Activated T-cell treated with anti-CD3 and anti-CD28 coated beads, Interleukin-2, amount 50 U/mL, for 4 hours (primary cell): ENCODE measurements at regions not wholly inside any gene's neighbourhood (a gene's known extent, or its start where the extent isn't known, plus 50 kb on each side); places are given as distances from the start of the nearest gene placed in this dataset.

Experiments
- ATAC-seq, 2 donors: fragments of 200-7000 bp; cut with Tn5 transposase; one replicate each; pipeline ENCODE4 v1.10.0; 2021
- DNase-seq: peaks from one replicate; pipeline ENCODE4 v3.0.0-alpha.2; 2020
- H3K27me3 Mint-ChIP-seq: one replicate; pipeline ENCODE4 v1.8.0; 2021; ENCODE audit warnings: low read depth, mixed read lengths
- H3K36me3 Mint-ChIP-seq: one replicate; pipeline ENCODE4 v1.8.0; 2022; ENCODE audit warnings: mixed read lengths; ENCODE audit not compliant: insufficient read depth
- H3K4me1 Mint-ChIP-seq: one replicate; pipeline ENCODE4 v1.8.0; 2021; ENCODE audit warnings: low read depth, mixed read lengths
- H3K4me3 Mint-ChIP-seq: one replicate; pipeline ENCODE4 v1.8.0; 2021; ENCODE audit warnings: mild to moderate bottlenecking, moderate library complexity, mixed read lengths
- H3K9me3 Mint-ChIP-seq: one replicate; pipeline ENCODE4 v1.8.0; 2021; ENCODE audit warnings: mixed read lengths

DNA sequence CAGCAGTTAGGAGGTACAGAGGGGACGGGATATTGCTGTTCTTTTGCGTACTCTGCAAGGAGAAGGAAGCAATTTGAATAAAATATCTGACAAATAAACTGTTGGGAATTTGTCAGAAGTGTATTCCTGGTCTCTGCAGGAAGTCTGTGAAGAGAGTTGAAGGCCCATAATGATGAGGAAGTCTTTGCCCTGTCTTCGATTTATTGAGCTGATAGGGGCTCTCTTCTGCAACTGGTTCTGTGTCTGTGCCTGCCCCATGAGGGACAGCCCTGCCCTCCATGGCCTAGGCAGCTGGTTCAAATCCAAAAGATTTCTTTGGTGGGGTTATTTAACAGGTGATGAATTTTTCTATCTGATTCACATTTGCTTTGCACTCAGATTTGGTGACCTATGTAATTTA lies 339.7 kb upstream of the EDNRB start:
- Mint-ChIP-seq H3K4me3 (no peak overlapping the region), H3K36me3 (no peaks in the 10 kb centered on the region), H3K27me3 (no peaks in the 10 kb centered on the region), H3K4me1 (no peaks in the 10 kb centered on the region), H3K9me3 (peaks cover 6% of the 10 kb centered on the region)
- ATAC-seq (no peak), DNase-seq (no peak)

DNA sequence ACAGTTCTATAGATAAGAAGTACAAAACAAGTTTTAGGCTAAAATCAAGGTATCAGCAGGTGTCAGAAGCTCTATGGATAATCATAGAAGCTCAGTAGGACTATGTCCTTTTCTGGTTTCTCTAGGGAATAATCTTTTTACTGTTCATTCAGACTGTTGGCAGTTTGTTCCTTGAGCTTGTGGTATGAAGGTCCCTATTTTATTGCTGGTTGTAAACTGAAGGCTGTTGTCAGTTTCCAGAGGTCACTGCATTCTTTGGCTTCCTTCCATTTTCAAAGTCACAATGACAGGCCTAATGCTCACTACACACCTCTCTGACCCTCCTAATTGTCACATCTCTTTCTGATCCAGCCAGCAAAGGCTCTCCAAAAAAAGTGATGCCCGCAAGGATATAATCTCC lies 337.9 kb upstream of the EDNRB start:
- no peak for ATAC-seq
- no peak overlapping the region for H3K4me3 Mint-ChIP-seq
- H3K9me3 Mint-ChIP-seq: peaks cover 6% of the 10 kb centered on the region

DNA sequence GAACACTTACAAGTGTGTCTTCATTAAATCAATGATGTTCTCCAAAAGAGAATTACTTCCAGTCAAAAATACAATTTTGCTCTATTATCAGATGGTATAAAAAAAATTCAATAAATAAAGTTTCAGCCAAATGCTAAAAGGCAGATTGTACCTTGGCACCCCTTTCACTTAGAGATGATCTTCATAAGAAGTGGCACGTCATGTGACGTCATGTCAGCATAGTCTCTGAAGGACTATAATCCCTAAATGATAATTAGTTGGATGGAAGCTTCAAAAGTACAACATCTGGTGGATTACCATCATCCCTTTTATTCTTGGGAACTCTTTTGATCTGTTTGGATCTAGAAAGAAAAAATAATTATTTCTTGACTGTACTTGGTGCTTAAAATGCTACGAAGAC lies 335.5 kb upstream of the EDNRB start:
- H3K36me3 Mint-ChIP-seq: no peaks in the 10 kb centered on the region
- no peaks in the 10 kb centered on the region for H3K4me1 Mint-ChIP-seq
- ATAC-seq (no peak), DNase-seq (no peak)
- H3K27me3 Mint-ChIP-seq: no peaks in the 10 kb centered on the region
- no peak overlapping the region for H3K4me3 Mint-ChIP-seq
- no peaks in the 10 kb centered on the region for H3K9me3 Mint-ChIP-seq

More for the DNA sequence above, 337.9 kb upstream of the EDNRB start:
- no peaks in the 10 kb centered on the region for H3K36me3 Mint-ChIP-seq
- H3K4me1 Mint-ChIP-seq: no peaks in the 10 kb centered on the region
- H3K27me3 Mint-ChIP-seq: no peaks in the 10 kb centered on the region
- no peak for DNase-seq

DNA sequence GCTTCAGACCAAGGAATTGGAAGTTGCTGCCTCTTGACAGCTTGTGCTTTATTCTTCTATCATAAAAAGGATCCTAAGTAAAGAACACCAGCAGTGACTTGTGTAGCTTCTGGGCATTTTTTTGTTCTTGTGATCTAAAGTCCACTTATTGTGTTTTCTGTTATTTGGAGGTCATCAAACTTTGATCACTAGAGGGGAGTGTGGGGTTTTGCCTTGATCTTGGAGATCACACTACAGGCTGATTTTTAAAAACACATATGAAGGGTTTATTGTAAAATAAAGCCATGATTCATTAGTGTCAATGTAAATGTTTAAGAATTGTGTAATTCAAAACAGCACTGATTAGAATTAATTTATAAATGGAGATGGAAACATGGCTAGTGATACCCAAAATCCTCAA lies 328.7 kb upstream of the EDNRB start:
- no peak for ATAC-seq
- DNase-seq: no peak
- H3K4me1 Mint-ChIP-seq: no peaks in the 10 kb centered on the region
- H3K36me3 Mint-ChIP-seq: no peaks in the 10 kb centered on the region
- H3K9me3 Mint-ChIP-seq: no peaks in the 10 kb centered on the region
- no peaks in the 10 kb centered on the region for H3K27me3 Mint-ChIP-seq
- no peak overlapping the region for H3K4me3 Mint-ChIP-seq

DNA sequence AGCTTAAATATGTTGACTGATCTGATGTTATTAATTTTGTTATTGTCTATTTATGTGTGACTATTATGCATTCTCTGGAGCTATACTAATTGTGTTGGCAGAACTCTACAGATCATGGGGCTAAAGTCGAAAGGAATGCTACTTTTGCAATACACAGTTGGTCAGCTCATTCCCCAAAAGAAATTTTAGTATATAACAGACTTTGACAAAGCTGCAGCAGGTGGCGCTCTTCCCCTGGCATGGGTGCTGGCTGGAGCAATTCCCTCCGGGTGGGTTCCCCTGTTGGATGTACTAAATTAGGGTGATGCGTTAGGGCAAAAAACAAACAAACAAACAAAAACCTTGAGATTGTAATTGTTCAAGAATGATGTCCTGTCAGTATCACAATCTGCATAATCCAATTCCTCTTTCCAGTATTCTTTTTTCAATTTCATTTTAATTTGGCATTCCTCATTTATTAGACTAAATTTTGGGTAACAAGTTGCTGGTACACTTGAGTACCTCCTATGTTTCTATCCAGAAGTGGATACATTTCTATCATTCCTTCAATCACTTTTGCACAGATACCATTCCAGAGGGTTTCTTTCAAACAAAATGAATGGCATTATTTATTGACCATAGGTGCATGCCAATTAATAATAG lies 322.8 kb upstream of the EDNRB start:
- DNase-seq (no peak), ATAC-seq (no peak)
- no peaks in the 10 kb centered on the region for H3K4me1 Mint-ChIP-seq
- peaks cover 4% of the 10 kb centered on the region for H3K27me3 Mint-ChIP-seq
- H3K36me3 Mint-ChIP-seq: no peaks in the 10 kb centered on the region
- no peak overlapping the region for H3K4me3 Mint-ChIP-seq
- no peaks in the 10 kb centered on the region for H3K9me3 Mint-ChIP-seq

DNA sequence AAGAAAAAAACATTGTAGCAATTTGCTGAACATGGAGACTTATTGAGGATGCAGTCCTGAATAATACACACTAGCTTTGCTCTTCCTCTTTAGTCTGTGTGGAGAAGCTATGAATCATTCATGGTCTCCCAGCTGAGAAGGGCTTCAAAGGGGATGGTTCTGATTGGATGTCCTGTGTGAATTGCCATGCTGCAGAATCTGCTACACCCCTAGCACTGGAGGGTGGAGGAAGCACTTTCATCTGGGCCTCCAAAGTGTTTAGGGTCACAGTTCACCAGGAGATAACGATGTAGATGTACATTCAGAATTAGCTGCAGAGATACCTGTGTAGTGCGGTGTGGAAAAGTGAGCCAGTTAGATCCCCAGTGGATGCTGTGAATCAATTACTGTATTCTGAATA lies 321.1 kb upstream of the EDNRB start:
- Mint-ChIP-seq H3K27me3 (peaks cover 5% of the 10 kb centered on the region), H3K4me3 (no peak overlapping the region), H3K36me3 (no peaks in the 10 kb centered on the region), H3K9me3 (no peaks in the 10 kb centered on the region), H3K4me1 (no peaks in the 10 kb centered on the region)
- DNase-seq (no peak), ATAC-seq (no peak)

DNA sequence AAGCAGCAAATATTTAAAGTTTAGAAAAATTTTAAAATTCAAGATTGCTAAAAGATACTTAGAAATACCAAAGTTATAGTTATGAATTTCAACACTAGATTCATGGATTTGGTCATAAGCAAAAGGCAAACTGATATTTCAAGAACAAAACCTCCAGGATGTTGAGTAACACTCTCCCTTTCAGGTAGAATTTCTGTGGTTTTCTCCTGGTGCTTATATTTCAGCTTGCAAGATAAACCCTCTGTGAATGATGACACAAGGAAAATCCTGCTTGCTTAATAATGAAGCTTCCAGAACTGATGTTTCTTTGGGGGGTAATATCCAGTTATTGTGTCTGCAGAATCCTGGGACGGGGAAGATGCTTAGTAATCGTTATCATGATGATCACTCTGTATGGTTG lies 320.3 kb upstream of the EDNRB start:
- no peaks in the 10 kb centered on the region for H3K4me1 Mint-ChIP-seq
- no peak for ATAC-seq
- peaks cover 5% of the 10 kb centered on the region for H3K27me3 Mint-ChIP-seq
- DNase-seq: no peak
- H3K9me3 Mint-ChIP-seq: peaks cover 3% of the 10 kb centered on the region
- no peaks in the 10 kb centered on the region for H3K36me3 Mint-ChIP-seq
- H3K4me3 Mint-ChIP-seq: no peak overlapping the region

DNA sequence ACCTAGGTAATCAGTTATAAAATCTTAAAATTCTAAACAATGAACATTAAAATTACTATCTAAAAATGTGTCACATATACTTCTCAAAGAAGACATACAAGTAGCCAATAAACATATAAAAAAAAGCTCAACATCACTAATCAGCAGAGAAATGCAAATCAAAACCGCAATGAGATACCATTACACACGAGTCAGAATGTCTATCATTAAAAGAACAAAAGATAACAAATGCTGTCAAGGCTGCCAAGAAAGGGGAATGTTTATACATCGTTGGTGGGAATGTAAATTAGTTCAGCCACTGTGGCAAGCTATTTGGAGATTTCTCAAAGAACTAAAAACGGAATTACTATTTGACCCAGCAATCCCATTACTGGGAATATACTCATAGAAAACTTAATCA lies 310.3 kb upstream of the EDNRB start:
- DNase-seq: no peak
- Mint-ChIP-seq H3K4me3 (no peak overlapping the region), H3K36me3 (no peaks in the 10 kb centered on the region), H3K27me3 (no peaks in the 10 kb centered on the region), H3K4me1 (no peaks in the 10 kb centered on the region), H3K9me3 (no peaks in the 10 kb centered on the region)
- ATAC-seq: no peak

DNA sequence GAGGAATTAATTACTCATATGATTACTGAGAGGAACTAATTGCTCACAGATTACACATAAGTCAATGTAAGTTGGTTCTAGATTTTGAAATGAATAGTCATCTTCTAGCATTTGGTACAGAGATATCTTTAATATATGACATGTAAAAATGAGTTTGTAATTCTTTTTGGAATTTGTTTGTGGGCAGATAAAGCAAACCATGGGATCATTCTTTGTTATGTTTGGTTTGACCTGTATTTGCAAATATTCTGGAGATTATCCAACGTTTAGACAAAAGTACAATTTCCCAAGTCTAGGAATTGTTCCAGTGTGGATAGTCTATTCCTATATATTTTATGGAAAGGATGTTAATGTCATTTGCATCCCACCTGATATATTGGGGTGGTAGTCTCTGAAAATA lies 309.6 kb upstream of the EDNRB start:
- ATAC-seq (no peak), DNase-seq (no peak)
- no peaks in the 10 kb centered on the region for H3K36me3 Mint-ChIP-seq
- no peaks in the 10 kb centered on the region for H3K9me3 Mint-ChIP-seq
- no peaks in the 10 kb centered on the region for H3K27me3 Mint-ChIP-seq
- H3K4me3 Mint-ChIP-seq: no peak overlapping the region
- H3K4me1 Mint-ChIP-seq: no peaks in the 10 kb centered on the region

DNA sequence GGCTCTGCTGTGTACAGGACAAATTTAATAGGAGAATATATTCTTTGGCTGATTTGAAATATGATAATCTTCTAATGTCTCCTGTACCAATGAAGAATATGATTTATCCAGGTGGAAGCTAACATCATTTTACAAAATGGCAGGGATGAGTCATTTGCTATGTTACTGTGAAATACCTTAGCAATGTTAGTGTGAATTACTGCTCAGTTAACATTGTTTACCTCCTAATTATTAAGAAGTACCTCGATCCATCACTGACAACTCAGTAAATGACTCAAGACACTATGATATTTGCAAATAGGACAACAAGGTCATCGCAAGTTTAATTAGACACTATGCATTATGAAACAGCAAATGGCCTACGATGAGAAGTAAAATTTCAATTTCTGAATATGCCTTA lies 309.1 kb upstream of the EDNRB start:
- H3K9me3 Mint-ChIP-seq: no peaks in the 10 kb centered on the region
- no peaks in the 10 kb centered on the region for H3K36me3 Mint-ChIP-seq
- H3K27me3 Mint-ChIP-seq: no peaks in the 10 kb centered on the region
- no peak for DNase-seq
- ATAC-seq: no peak
- no peak overlapping the region for H3K4me3 Mint-ChIP-seq
- no peaks in the 10 kb centered on the region for H3K4me1 Mint-ChIP-seq

DNA sequence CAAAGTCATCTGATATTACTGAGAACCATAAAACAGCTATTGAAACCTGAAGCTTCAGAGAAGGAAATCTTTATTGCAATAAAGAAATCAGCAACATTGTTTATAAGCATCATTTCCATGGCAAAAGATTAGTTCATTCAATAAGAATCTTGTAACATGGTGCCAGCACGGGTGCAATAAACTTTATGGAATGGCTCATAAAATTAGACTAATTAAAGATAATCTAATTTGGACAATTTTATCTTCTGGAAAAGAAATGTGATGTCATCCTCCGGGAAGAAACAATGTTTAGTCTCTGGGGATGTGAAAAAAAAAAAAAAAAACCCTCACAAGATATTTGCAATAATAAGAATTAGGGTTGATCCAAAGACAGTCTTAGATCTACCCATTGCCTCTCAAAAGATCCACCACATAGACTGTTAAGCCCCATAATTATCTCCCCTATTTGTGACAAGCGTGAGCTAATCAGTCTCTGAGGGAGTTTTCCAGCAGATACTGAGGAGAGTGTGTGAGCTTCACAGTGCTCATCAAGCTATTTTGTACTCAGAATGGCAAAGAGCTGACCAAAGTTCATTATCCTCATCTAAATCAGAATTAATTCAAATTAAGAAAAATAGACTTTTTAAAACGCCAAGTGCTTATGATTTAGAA lies 297.0 kb upstream of the EDNRB start:
- H3K36me3 Mint-ChIP-seq: no peaks in the 10 kb centered on the region
- no peak for ATAC-seq
- no peaks in the 10 kb centered on the region for H3K4me1 Mint-ChIP-seq
- no peak overlapping the region for H3K4me3 Mint-ChIP-seq
- no peaks in the 10 kb centered on the region for H3K9me3 Mint-ChIP-seq
- no peak for DNase-seq
- H3K27me3 Mint-ChIP-seq: no peaks in the 10 kb centered on the region

DNA sequence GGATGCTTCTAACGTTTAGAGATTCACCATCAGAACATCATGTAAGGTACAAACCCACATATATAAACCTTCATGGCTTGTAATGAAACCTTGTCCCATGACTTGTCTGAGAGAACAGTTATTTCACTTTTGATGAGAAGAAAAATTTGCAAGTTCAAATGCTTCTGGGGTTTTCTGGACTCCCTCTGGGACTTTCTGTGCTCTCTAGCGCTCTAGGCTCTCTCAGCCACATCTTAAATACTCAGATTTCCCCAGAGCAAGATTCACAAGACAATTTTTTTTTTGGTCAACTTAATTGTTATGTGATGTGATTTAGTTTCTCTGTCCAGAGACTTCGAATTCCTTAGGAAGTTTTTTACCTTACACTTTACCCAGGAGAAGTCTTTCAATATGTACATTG lies 282.8 kb upstream of the EDNRB start:
- no peaks in the 10 kb centered on the region for H3K36me3 Mint-ChIP-seq
- H3K9me3 Mint-ChIP-seq: no peaks in the 10 kb centered on the region
- H3K4me3 Mint-ChIP-seq: no peak overlapping the region
- no peaks in the 10 kb centered on the region for H3K4me1 Mint-ChIP-seq
- DNase-seq (no peak), ATAC-seq (no peak)
- no peaks in the 10 kb centered on the region for H3K27me3 Mint-ChIP-seq

DNA sequence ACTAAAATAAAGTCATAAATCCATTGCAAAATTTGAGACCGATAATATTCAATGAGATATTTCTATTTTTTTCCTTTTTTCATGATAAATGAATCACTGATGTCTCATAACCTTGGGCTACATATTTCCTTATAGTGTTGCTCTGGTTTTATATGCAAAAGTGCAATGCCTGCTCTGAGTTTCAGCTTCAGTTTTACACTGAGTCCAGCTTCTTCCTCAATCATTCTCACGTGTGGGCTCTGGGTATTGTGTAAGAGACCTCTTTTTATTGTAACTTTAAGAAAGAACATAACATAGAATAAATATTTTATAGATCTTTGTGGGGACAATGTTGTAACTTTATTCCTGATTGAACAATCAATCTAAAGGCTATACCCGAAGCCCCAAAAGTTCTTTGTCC lies 280.2 kb upstream of the EDNRB start:
- H3K36me3 Mint-ChIP-seq: no peaks in the 10 kb centered on the region
- ATAC-seq (no peak), DNase-seq (no peak)
- H3K9me3 Mint-ChIP-seq: no peaks in the 10 kb centered on the region
- H3K4me1 Mint-ChIP-seq: no peaks in the 10 kb centered on the region
- H3K27me3 Mint-ChIP-seq: no peaks in the 10 kb centered on the region
- no peak overlapping the region for H3K4me3 Mint-ChIP-seq

DNA sequence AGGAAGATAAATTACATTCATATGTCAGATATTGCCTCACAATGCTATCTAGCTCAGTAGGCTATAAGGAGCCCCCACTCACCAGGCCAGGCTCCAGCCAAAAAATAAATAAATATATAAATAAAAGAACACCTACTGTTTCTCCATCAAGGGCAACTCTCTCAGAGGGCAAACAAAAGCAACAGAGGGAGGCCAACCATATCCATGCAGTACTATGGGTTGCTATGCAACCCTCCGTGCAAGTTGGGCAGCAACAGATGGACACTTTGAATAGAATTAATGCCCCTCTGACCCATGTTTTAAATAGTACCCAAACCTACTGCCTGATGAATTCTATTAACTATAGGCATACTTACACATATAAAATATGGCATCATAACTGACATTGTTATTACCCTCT lies 279.8 kb upstream of the EDNRB start:
- Mint-ChIP-seq H3K4me1 (no peaks in the 10 kb centered on the region), H3K4me3 (no peak overlapping the region), H3K36me3 (no peaks in the 10 kb centered on the region), H3K27me3 (no peaks in the 10 kb centered on the region), H3K9me3 (no peaks in the 10 kb centered on the region)
- ATAC-seq (no peak), DNase-seq (no peak)

DNA sequence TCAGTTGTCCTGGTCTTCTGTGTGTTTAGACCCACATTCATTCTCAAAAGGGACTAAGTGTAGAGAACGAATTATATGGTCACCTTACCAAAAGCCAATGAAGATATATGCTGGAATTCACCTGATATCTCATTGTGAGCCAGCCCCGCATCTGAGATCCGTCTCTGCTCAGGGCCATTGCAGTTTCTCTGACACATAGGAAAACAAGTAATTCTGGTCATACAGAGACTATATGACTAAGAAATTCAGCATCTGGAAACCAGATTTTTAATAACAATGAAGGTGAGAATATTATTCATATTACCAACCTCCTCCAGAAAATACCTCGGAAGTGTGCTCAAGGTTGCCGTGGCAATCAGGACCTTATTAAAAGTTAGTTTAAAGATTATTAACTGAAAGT lies 278.6 kb upstream of the EDNRB start:
- H3K27me3 Mint-ChIP-seq: no peaks in the 10 kb centered on the region
- no peaks in the 10 kb centered on the region for H3K4me1 Mint-ChIP-seq
- H3K9me3 Mint-ChIP-seq: no peaks in the 10 kb centered on the region
- ATAC-seq (no peak), DNase-seq (no peak)
- H3K36me3 Mint-ChIP-seq: no peaks in the 10 kb centered on the region
- H3K4me3 Mint-ChIP-seq: no peak overlapping the region
